Uterus (tissue), 2 donors: ENCODE measurements at regions not wholly inside any gene's neighbourhood (a gene's known extent, or its start where the extent isn't known, plus 50 kb on each side); places are given as distances from the start of the nearest gene placed in this dataset.

Experiments
- POLR2A ChIP-seq, 2 donors: fragments of 450-650 bp; IDR thresholded peaks; one replicate each; pipeline ENCODE4 v1.6.1; 2016; ENCODE audit warnings: antibody characterized with exemption in 2 of 2, mild to moderate bottlenecking in 1 of 2, moderate library complexity in 1 of 2
- TF ChIP-seq, protein P1 (sequence below), 4 experiments: fragments of 200-600 bp in 2 of 4; fragments of 450-650 bp in 2 of 4; sonication (generic) in 2 of 4; IDR thresholded peaks; one replicate each; pipeline ENCODE4 v1.5.1; 2016 to 2019; ENCODE audit warnings: antibody characterized with exemption in 4 of 4, mild to moderate bottlenecking in 2 of 4, moderate library complexity in 1 of 4

GRCh38 chr4:185862340-185862739 lies 50.3 kb upstream of the SORBS2 start:
- TF ChIP-seq, protein P1, sequence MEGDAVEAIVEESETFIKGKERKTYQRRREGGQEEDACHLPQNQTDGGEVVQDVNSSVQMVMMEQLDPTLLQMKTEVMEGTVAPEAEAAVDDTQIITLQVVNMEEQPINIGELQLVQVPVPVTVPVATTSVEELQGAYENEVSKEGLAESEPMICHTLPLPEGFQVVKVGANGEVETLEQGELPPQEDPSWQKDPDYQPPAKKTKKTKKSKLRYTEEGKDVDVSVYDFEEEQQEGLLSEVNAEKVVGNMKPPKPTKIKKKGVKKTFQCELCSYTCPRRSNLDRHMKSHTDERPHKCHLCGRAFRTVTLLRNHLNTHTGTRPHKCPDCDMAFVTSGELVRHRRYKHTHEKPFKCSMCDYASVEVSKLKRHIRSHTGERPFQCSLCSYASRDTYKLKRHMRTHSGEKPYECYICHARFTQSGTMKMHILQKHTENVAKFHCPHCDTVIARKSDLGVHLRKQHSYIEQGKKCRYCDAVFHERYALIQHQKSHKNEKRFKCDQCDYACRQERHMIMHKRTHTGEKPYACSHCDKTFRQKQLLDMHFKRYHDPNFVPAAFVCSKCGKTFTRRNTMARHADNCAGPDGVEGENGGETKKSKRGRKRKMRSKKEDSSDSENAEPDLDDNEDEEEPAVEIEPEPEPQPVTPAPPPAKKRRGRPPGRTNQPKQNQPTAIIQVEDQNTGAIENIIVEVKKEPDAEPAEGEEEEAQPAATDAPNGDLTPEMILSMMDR (IDR thresholded peaks at IDR 0.05), result no peak
- TF ChIP-seq POLR2A (IDR thresholded peaks at IDR 0.05), result no peak
